H9 (cell line): ENCODE measurements at regions not wholly inside any gene's neighbourhood (a gene's known extent, or its start where the extent isn't known, plus 50 kb on each side); places are given as distances from the start of the nearest gene placed in this dataset.

ENCODE experiments used
- DNase-seq: peaks from one replicate; pipeline ENCODE4 v3.0.0-alpha.2; 2017
- H2AFZ ChIP-seq: one replicate; pipeline ENCODE4 v1.6.1; 2013; ENCODE audit warnings: mild to moderate bottlenecking, low read length, control low read depth, moderate library complexity
- H2AK5ac ChIP-seq: 2 replicates; pipeline ENCODE4 v1.6.1; 2013; ENCODE audit warnings: low read length, control low read depth, mixed read lengths; ENCODE audit not compliant: insufficient read length
- H2BK120ac ChIP-seq: one replicate; pipeline ENCODE4 v1.6.1; 2013; ENCODE audit warnings: low read depth, mild to moderate bottlenecking, low read length, control low read depth, inconsistent platforms; ENCODE audit not compliant: poor library complexity, severe bottlenecking
- H2BK12ac ChIP-seq: 2 replicates; pipeline ENCODE4 v1.6.1; 2013; ENCODE audit warnings: low read length, control low read depth, mixed read lengths, low read depth; ENCODE audit not compliant: insufficient read length
- H2BK15ac ChIP-seq: 2 replicates; pipeline ENCODE4 v1.6.1; 2013; ENCODE audit warnings: low read depth, low read length, control low read depth
- H2BK20ac ChIP-seq: one replicate; pipeline ENCODE4 v1.6.1; 2013; ENCODE audit warnings: low read depth, mild to moderate bottlenecking, low read length, control low read depth, inconsistent platforms; ENCODE audit not compliant: poor library complexity, severe bottlenecking
- H2BK5ac ChIP-seq: 2 replicates; pipeline ENCODE4 v1.6.1; 2013; ENCODE audit warnings: low read length, control low read depth, mixed read lengths; ENCODE audit not compliant: insufficient read length
- H3K14ac ChIP-seq: 2 replicates; pipeline ENCODE4 v1.6.1; 2013; ENCODE audit warnings: low read length, control low read depth; ENCODE audit not compliant: insufficient read depth
- H3K18ac ChIP-seq: 2 replicates; pipeline ENCODE4 v1.6.1; 2013; ENCODE audit warnings: low read depth, mild to moderate bottlenecking, mixed read lengths, low read length, control low read depth; ENCODE audit not compliant: insufficient read length
- H3K23ac ChIP-seq: 2 replicates; pipeline ENCODE4 v1.6.1; 2013; ENCODE audit warnings: low read length, control low read depth, mixed read lengths, low read depth; ENCODE audit not compliant: insufficient read length
- H3K23me2 ChIP-seq: 2 replicates; pipeline ENCODE4 v1.6.1; 2013; ENCODE audit warnings: low read depth, mild to moderate bottlenecking, mixed read lengths, low read length, control low read depth; ENCODE audit not compliant: insufficient read length, poor library complexity, severe bottlenecking
- H3K27ac ChIP-seq: 2 replicates; pipeline ENCODE4 v1.5.1; 2013; ENCODE audit warnings: low read length, control low read depth, mixed read lengths, low read depth; ENCODE audit not compliant: insufficient read length
- H3K27me3 ChIP-seq: 2 replicates; pipeline ENCODE4 v1.6.1; 2013; ENCODE audit warnings: low read length, control low read depth, inconsistent platforms; ENCODE audit not compliant: insufficient read depth
- H3K4ac ChIP-seq: 2 replicates; pipeline ENCODE4 v1.6.1; 2013; ENCODE audit warnings: low read depth, mild to moderate bottlenecking, control low read depth, inconsistent platforms, low read length, moderate library complexity
- H3K4me1 ChIP-seq: 2 replicates; pipeline ENCODE4 v1.6.1; 2013; ENCODE audit warnings: low read length, control low read depth, inconsistent platforms; ENCODE audit not compliant: insufficient read depth
- H3K4me2 ChIP-seq: 2 replicates; pipeline ENCODE4 v1.6.1; 2013; ENCODE audit warnings: low read length, control low read depth, mixed read lengths; ENCODE audit not compliant: insufficient read length, insufficient read depth
- H3K56ac ChIP-seq: 2 replicates; pipeline ENCODE4 v1.6.1; 2013; ENCODE audit warnings: low read depth, mild to moderate bottlenecking, mixed read lengths, low read length, control low read depth; ENCODE audit not compliant: insufficient read length
- H3K79me1 ChIP-seq: 2 replicates; pipeline ENCODE4 v1.6.1; 2013; ENCODE audit warnings: low read depth, mild to moderate bottlenecking, moderate library complexity, low read length, control low read depth, inconsistent platforms; ENCODE audit not compliant: insufficient read depth, poor library complexity, severe bottlenecking
- H3K79me2 ChIP-seq: 2 replicates; pipeline ENCODE4 v1.6.1; 2013; ENCODE audit warnings: low read length, control low read depth, inconsistent platforms; ENCODE audit not compliant: insufficient read depth
- H3K9ac ChIP-seq: 2 replicates; pipeline ENCODE4 v1.6.1; 2013; ENCODE audit warnings: low read length, control low read depth, mixed read lengths; ENCODE audit not compliant: insufficient read length; ENCODE audit errors: extremely low read depth
- H3K9me3 ChIP-seq: one replicate; pipeline ENCODE4 v1.6.1; 2013; ENCODE audit warnings: low read depth, low read length, inconsistent platforms; ENCODE audit not compliant: control insufficient read depth
- H3T11ph ChIP-seq: one replicate; pipeline ENCODE4 v1.6.1; 2013; ENCODE audit warnings: mild to moderate bottlenecking, low read length, control low read depth, inconsistent platforms
- H4K20me1 ChIP-seq: one replicate; pipeline ENCODE4 v1.6.1; 2013; ENCODE audit not compliant: control insufficient read depth, insufficient read length, insufficient read depth
- H4K5ac ChIP-seq: 2 replicates; pipeline ENCODE4 v1.6.1; 2013; ENCODE audit warnings: low read depth, mild to moderate bottlenecking, mixed read lengths, low read length, control low read depth; ENCODE audit not compliant: insufficient read length
- H4K8ac ChIP-seq: replicated peaks from 2 replicates; pipeline ENCODE4 v1.6.1; 2013; ENCODE audit warnings: low read length, control low read depth, mixed read lengths, low read depth; ENCODE audit not compliant: insufficient read length
- H4K91ac ChIP-seq: 2 replicates; pipeline ENCODE4 v1.6.1; 2013; ENCODE audit warnings: low read depth, mild to moderate bottlenecking, moderate library complexity, mixed read lengths, low read length, control low read depth; ENCODE audit not compliant: insufficient read length
- H3K27ac Mint-ChIP-seq, 3 experiments: 2 replicates in 2 of 3; 3 replicates in 1 of 3; pipeline ENCODE4 v1.8.0; 2020 to 2021; ENCODE audit warnings: mixed read lengths in 3 of 3, mild to moderate bottlenecking in 1 of 3, moderate library complexity in 1 of 3
- H3K27me3 Mint-ChIP-seq: 2 replicates; pipeline ENCODE4 v1.8.0; 2021; ENCODE audit warnings: low read depth, mild to moderate bottlenecking, moderate library complexity, mixed read lengths
- H3K36me3 Mint-ChIP-seq, 3 experiments: 2 replicates in 2 of 3; 3 replicates in 1 of 3; pipeline ENCODE4 v1.8.0; 2020 to 2021; ENCODE audit warnings: low read depth in 3 of 3, mixed read lengths in 3 of 3; ENCODE audit not compliant: insufficient read depth in 1 of 3
- H3K4me1 Mint-ChIP-seq, 2 experiments: 2 replicates each; pipeline ENCODE4 v1.8.0; 2020; ENCODE audit warnings: mixed read lengths in 2 of 2
- H3K4me3 Mint-ChIP-seq, 2 experiments: 2 replicates in 1 of 2; 3 replicates in 1 of 2; pipeline ENCODE4 v1.8.0; 2020 to 2021; ENCODE audit warnings: mild to moderate bottlenecking in 2 of 2, mixed read lengths in 2 of 2, moderate library complexity in 1 of 2
- H3K9me3 Mint-ChIP-seq, 2 experiments: 2 replicates in 1 of 2; 3 replicates in 1 of 2; pipeline ENCODE4 v1.8.0; 2020; ENCODE audit warnings: mild to moderate bottlenecking in 2 of 2, mixed read lengths in 2 of 2, moderate library complexity in 1 of 2
- CTCF ChIP-seq: fragments of 200-600 bp; sonication (generic); conservative IDR thresholded peaks from 3 replicates; pipeline ENCODE4 v1.8.0; 2021; ENCODE audit warnings: antibody characterized with exemption, mild to moderate bottlenecking

GRCh38 chr6:112475083-112475482 lies 128.0 kb downstream of the RFPL4B start:
- Mint-ChIP-seq H3K36me3 (no peaks in the 10 kb centered on the region; a peak in 2 of 7 replicates), H3K27ac (no peak overlapping the region; a peak in 1 of 7 replicates), H3K27me3 (no peaks in the 10 kb centered on the region), H3K9me3 (no peaks in the 10 kb centered on the region; a peak in 1 of 5 replicates), H3K4me1 (no peaks in the 10 kb centered on the region), H3K4me3 (no peak overlapping the region)
- Histone ChIP-seq H3K79me2 (no peaks in the 10 kb centered on the region), H2BK120ac (no peak overlapping the region), H2BK12ac (no peak overlapping the region), H2AFZ (no peak overlapping the region), H3K18ac (no peak overlapping the region), H3K27ac (no peak overlapping the region), H4K20me1 (no peaks in the 10 kb centered on the region), H3K4ac (no peak overlapping the region), H3K9me3 (no peaks in the 10 kb centered on the region), H3K27me3 (no peaks in the 10 kb centered on the region), H3K14ac (no peak overlapping the region), H3K79me1 (no peaks in the 10 kb centered on the region), H2BK15ac (no peak overlapping the region), H3K4me1 (no peaks in the 10 kb centered on the region), H2BK20ac (no peak overlapping the region), H2AK5ac (no peak overlapping the region), H3K23ac (no peak overlapping the region), H4K5ac (no peak overlapping the region), H4K91ac (no peak overlapping the region), H2BK5ac (no peak overlapping the region), H3K4me2 (no peak overlapping the region), H3K9ac (no peak overlapping the region), H4K8ac (no peak overlapping the region), H3T11ph (no peak overlapping the region), H3K56ac (no peak overlapping the region), H3K23me2 (no peaks in the 10 kb centered on the region)
- no peak for DNase-seq
- no peak for TF ChIP-seq CTCF
